NCI-H2029 treated with DMSO at 0.1 percent for 48 hours (cell line): ENCODE measurements at regions not wholly inside any gene's neighbourhood (a gene's known extent, or its start where the extent isn't known, plus 50 kb on each side); places are given as distances from the start of the nearest gene placed in this dataset.
"Not testable (repeated sequence)": the region's sequence is repeated elsewhere in the genome, so short reads cannot be mapped to it uniquely, and the experiment has no call there.

ENCODE experiments used
- DNase-seq: peaks from one replicate; lab custom pipeline; 2025; lab: John Stamatoyannopoulos, UW

DNA sequence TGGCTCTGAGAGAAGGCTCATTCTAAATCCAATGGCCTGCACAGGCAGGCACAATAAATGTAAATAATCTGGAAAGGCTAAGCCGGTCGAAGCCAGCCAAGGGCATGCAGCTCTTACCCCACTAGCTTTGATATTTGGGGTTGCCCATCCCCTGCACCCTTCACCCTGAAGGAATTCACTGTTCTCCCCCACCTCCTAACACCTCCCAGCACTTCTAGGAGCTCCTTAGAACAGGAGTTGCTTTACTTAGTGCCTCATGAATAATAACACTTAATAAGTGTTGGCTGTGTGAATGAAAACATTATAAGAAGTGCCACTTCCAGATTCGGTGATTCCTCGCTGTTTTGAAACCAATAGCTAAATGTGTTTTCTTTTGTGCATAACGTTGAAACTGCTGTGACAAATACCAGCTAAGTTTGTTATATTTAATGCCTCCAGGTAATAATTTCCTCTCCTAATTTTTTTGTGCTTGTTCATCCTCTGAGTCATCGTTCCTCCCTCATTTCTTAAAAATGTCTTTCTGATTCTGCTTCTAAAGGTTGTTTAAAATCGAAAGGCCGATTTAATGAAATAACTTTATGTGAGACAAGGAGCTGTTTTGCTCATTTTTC lies 458.8 kb downstream of the METTL4 start:
- no peak for DNase-seq

DNA sequence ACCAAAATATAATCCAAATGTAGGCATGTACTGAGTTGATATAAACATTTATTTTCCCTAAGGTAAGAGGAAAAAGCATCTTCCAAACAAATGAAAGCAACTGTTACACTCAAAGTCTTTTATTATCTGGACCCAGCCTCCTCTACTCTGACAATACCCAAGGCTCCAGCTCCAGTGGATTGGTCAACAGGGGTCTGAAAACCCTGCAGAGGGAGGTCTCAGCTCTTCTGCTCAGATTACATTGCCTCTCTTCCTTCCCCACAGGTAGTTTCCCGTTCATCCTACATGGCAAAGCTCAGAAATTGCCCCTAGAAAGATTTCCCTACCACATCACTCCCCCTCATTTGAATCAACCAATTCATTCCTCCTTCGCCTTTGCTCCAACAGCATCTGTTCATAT lies 457.0 kb downstream of the METTL4 start:
- no peak for DNase-seq

DNA sequence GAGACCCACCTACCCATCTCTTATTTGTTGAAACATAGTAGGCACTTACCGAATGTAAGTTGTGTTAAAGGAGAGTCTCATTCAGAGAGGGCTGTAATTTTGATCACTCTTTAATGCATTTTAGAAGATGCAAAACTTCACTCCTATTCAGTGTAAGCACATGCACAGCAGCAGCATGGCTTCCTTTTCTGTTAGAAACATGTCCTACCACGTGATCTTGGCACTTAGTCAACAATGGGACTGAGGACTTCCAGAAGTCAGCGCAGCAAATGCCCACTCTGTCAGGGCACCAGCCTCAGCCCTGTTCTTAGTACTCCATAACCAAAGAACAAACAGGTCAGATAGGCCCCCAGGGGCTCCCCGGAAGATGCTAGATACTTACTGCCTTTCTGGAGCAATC lies 456.5 kb downstream of the METTL4 start:
- no peak for DNase-seq

DNA sequence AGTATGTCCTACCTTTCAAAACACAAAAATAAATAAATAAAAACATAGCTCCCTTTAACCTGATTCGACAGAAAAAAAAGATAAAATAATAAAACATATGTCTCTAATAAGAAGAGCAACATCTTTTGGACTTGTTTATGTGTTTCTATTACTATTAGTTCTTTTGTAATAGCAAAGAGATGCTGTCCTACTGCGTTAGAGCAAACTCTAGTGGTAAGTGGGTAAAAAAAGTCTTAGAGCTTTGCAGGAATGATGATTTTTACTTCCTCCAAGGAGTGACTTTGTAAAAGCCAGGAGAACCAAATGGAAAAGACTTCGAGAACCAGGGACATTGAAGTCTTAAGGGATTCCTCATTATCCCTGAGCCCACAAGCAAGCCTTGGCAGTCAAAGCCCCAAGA lies 450.1 kb downstream of the METTL4 start:
- no peak for DNase-seq

DNA sequence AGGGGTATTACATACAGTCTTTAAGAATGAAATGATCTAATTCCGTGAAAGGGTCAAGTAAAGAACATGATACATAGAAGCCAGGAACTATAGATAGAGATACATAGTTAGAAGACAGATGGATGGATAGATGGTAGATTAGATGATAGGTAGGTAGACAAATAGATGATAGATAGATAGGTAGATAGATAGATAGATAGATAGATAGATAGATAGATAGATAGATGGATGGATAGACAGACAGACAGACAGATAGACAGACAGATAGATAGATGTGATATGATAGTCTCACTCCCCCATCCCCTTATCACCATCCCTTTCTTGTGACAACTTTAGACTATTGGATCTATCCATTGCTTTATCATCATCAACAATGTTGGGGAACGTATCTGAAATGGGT lies 448.2 kb downstream of the METTL4 start:
- no peak for DNase-seq

DNA sequence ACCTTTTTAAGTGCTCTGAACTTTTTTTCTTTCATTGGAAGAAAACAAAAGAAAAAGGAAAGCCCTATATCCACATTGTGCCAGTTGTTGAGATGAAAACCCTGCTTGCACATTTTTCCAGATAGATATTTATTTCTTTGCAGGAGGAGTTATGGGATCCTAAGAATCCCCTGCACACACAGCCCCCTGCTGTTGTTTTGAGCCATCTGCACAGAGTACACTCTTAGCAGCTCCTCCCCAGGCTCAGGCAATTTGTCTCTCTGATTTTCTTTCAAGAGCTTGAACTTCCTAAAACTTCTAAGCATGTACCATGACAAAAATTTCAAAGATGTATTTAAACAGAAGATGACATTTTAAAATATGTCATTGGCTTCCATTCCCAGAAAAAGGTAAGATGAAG lies 436.9 kb downstream of the METTL4 start:
- DNase-seq, result no peak

DNA sequence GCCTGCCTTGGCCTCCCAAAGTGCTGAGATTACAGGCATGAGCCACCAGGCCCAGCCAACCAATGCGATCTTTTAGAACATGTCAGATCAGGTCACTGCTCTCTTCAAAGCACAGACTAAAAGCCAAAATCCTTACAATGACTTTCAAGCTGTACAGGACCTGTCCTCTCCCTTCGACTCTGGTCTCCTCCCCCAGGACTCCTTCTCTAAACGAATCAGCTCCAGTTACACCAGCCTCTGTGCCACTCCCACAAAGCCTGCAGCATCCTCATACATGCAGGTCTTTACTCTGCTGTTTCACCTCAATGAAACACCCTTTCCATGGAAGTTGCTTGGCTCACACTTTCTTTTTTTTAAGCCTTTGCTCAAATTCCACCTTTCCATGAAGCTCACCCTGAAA lies 436.0 kb downstream of the METTL4 start:
- no peak for DNase-seq

DNA sequence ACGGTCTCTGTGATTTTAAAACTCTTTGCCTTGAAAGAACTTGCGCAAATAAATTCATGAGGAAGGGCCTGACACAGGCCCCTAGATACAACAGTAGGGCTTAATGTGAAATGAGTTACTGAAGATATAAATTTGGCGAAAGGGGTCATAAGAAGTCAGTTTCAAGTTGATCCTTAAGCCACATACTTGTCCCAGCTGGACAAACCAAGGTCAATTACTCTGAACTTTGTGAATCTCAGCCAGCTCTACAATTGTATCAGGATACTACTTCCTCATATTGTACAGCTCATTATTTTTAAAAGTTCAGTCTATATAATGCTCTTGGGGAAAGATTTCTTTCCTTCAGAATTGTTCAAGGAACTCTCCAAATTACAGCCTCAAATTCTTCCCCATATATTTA lies 432.8 kb downstream of the METTL4 start:
- no peak for DNase-seq

DNA sequence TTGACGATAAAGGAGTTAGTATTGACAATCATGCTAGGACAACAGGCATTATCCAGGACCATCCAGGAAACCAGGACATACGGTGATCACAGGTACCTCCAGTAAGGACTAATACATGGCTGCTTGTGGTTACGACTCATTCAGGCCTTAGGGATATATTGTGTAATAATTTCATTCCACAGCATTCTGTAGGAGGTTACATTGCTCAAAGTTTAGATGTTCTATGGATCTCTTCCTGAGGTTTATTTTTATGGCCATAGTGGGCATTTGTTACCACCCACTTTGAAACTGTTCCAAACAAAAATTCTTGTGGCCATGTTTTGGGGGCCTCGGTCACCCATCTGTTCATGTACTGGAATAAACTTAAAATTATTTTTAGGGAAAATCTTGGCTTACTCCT lies 431.6 kb downstream of the METTL4 start:
- no peak for DNase-seq

DNA sequence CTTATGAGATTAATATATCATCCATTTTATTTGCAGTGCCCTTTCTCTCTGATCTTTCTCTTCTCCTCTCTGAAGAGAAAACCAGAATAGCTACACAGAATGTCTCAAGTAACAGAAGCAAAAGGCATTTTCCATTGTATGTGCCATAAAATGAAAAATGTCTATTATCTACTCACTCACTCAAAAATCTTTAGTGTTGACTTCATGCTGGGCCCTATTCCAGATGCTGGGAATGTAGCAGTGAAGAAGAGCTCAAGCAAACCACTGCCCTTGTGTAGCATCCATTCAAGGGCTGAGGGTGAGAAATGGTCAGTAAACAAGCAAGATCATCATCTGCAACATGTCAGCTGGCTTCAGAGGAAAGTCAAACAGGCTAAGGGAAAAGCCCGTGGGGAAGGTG lies 427.7 kb downstream of the METTL4 start:
- DNase-seq, result no peak

DNA sequence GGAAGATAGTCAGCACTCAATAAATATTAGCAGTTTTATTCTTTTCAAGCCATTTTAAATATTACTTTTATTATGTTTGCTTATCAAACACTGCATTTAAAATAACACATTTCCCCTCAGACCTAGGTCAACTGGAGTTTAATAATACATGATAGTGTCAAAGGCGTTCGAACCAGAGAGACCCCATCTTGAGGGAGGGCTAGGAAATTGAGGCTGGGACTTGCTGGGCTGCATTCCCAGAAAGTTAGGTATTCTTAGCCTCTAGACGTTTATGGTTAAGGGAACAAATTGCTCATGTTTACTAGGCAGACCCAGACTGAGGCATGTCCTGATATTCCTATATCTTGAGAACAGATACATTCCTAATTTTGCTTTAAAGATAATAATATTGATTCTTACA lies 426.5 kb downstream of the METTL4 start:
- DNase-seq, result no peak

DNA sequence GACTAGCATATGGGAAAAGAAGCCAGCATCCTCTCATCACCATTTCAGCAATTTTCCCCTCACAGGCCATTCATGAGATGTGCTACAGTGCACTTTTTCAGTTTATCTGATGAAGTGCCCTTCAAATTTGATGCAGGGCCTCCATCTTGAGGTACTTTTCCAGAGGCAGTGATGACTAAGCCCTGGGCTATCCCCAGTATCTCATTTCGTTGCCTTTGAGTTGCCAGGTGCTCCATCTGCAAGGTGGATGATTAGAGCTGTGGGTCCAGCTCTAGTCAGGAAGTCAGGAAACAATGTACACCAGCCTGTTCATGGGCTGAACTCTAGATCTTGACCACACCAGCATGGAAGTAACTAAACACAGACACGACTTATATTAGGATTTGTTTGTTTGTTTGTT lies 425.2 kb downstream of the METTL4 start:
- DNase-seq, result no peak

DNA sequence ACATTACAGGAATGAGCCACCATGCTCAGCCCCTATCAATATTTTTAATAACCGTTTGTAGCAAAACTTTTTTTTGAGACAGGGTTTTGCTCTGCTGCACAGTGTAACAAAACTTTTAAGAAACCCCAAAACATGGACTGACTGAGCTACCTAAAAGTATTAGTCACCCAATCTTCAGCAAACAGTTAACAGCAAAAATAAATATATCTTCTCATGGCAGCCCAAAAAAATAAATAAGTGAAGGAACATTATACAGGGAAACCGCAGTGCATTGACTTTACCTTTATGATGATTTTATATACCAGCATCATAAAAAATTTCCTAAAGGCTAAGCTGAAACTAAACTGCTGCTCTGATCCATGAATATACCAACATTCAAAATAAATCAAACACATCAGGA lies 424.6 kb downstream of the METTL4 start:
- DNase-seq, result no peak

DNA sequence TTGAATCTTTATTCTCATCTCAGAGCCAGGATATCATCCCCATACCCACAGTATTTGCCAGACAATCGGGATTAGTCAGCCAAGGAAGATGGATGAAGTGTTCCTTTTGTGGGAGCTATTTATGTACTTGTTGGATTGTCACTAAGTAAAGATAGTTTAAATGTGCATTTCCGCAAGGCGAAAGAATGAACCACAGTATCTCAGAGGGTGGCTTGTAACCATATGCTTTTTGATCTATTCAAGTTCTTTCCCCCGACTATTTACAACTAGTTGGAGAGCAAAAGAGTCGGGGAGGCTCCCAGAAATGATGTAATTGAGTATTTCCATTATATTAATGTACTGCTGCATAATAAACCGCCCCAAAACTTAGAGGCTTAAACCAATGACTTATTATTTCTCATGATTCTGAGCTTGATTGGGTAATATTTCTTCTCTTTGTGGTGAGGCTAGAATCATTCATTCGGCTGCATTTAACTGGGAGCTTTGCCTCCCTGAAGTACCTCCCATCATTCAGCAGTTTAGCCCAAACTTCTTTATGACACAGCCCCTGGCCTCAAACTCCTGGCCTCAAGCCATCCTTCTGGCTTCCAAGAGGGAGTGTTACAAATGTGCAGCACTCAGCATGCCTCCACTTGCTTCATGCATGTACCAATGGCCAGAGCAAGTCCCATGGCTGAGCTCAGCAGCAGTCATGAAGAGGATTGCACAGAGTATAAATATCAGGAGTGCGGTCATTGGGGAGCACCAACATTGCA lies 423.7 kb downstream of the METTL4 start:
- DNase-seq, result no peak

DNA sequence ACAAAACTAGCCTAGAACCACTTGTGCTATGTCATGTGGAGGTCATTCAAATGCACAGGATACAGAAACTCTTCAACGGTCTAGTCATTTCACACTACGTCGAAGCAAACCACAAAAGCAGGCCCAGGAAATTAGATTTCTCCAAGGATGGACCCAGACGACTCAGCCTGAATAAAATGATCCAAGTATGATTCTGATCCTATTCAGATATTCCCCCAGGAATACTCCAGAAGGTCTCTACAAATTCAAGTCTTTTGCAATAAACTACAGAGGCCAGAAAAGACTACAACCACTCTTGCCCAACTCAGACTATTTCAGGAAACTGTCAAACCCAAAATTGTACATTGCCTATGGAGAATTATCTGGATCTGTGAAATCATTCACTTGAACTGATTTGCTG lies 422.5 kb downstream of the METTL4 start:
- DNase-seq, result no peak

DNA sequence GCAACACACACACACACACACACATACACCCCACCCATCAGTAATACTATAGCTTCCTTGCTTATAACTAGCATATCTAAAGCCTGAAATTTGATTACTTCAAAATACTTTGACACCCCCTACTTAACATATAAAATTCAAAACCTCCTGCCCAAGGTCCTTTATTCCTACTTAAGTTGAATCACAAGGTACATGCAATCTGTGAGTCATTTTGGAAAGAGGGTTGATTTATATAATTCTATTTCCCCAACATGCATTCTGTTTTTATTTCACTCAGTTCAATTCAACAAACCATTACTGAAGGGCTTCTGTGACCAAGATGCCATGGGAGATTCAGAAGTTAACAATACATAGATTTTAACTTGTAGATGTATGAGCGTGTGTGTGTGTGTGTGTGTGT lies 420.7 kb downstream of the METTL4 start:
- no peak for DNase-seq

DNA sequence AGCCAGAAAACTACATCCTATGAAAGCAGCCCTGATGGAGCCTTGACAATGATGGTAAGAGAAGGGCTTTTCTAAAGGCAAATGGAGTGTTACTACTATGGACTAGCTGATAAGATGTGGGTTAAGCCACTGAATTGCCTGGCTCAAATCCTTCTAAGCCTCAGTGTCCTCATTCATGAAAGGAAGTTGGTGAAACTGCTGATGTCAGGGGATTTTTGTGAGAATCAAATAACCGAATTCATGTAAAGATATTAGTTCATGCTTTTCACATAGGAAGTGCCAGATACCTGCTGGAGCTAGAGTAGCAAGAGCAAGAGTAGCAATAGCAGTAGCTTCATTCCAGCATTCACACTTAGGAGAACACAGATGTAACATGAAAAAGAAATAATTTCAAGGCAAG lies 417.0 kb downstream of the METTL4 start:
- DNase-seq, result no peak

DNA sequence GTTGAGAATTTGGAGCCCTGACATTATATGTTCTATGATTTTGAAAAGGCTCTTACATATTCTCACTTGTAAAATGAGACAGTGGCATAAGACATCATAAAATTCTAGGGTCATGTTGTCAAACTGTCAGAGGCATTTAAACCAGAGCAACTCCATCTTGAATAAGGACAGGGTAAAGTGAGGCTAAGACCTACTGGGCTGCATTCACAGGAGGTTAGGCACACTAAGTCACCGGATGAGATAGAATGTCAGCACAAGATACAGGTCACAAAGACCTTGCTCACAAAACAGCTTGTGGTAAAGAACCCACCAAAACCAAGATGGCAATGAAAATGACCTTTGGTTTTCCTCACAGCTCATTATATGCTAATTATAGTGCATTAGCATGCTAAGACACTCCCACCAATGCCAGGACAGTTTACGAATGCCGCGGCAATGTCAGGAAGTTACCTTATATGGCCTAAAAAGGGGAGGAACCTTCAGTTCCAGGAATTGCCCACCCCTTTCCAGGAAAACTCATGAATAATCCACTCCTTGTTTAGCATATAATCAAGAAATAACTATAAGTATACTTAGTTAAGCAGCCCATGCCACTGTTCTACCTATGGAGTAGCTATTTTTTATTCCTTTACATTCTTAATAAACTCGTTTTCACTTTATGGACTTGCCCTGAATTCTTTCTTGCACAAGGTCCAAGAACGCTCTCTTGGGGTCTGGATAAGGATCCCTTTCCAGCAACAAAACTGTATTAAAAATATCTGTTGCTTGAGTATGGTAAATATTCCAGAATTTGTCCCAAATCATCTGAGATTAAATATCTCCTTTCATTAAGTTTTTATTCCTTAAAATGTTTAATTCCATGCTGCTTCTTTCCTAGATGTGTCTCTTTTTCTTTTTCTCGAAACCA lies 406.4 kb downstream of the METTL4 start:
- DNase-seq, result no peak

DNA sequence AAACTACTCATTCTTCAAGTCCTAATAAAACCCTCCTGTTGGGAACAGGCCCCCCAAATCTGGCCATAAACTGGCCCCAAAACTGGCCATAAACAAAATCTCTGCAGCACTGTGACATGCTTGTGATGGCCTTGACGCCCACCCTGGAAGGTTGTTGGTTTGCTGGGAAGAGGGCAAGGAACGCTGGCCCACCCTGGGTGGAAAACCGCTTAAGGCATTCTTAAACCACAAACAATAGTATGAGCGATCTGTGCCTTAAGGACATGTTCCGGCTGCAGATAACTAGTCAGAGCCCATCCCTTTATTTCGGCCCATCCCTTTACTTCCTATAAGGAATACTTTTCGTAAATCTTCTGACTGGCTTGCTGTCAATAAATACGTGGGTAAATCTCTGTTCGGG lies 404.4 kb downstream of the METTL4 start:
- not testable (repeated sequence) for DNase-seq

DNA sequence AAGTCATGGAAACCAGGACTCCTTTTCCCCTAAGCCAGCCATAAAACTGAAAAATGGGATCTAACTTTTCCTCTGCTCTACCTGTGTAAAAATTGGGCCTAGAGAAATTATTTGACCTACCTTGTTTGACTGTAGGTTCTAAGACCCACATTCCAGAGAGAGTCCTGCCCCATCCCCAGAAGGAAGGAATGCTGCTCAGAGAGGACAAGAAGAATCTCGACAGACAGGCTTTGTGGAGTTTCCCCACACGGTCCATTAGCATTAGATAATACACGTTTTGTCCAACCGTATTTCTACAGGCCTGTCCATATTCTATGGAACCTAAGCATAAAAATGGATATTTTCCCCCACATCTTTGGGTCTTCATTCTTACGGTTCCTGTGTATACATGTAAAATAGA lies 403.3 kb downstream of the METTL4 start:
- no peak for DNase-seq

DNA sequence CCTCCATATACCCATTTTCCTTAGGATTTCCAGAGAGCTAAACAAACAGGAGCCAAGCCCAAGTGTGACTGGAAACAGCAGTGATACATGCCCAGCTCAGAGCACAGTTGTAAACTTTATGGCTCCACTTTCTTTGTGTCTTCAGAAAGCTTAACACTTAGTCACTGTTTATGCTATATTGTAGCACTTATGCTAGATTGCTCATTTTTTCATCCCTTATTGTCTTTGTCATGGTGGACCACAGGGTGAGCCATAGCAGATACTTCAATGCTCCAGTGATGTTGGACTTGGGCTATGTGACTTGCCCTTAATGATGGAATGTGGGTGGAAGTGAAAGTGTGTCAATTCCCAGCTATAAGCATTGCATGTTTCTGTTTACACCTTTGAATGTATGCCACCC lies 401.6 kb downstream of the METTL4 start:
- no peak for DNase-seq

DNA sequence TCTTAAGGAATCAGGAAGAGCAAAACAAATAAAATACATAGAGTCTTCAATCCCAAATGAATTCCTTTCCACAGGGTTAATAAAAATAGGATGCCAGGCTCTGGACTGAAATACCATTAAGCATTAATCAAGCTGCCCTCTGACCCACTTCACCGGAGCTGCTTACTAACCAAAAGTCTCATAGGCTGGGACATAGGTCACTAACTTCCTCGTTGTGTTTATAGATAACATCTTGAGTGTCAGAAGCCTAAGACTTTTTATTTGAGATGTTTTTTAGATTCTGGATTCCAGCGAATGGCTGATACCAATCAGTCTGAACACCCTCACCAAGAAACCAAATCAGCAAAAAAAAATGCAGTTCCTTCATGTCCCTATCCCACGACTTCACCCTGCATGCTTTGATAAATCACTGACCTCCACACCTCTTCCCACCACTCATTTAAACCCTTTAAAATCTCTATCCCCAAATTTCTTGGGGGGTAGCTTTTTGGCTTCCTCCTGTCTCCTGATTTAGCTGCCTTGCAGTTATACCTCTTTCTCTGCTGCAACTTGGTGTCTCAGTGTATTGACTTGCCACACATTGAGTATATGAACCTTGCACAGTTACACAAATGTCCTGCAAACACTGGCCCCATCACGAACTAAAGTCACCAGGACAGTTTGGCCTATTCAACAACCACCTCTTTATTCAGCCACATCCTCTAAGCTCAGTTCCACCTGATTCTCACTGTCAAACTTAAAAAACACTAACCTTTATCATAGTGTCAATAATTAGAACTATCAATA lies 399.3 kb downstream of the METTL4 start:
- no peak for DNase-seq
